Stimulated activated CD8-positive, alpha-beta memory T cell treated with anti-CD3 and anti-CD28 coated beads, Interleukin-15, amount 100 ng/mL, for 1 hour (primary cell): ENCODE measurements at regions not wholly inside any gene's neighbourhood (a gene's known extent, or its start where the extent isn't known, plus 50 kb on each side); places are given as distances from the start of the nearest gene placed in this dataset.

Source experiments
- DNase-seq: peaks from one replicate; pipeline ENCODE4 v3.0.0-alpha.2; 2020; ENCODE audit warnings: low read depth

DNA sequence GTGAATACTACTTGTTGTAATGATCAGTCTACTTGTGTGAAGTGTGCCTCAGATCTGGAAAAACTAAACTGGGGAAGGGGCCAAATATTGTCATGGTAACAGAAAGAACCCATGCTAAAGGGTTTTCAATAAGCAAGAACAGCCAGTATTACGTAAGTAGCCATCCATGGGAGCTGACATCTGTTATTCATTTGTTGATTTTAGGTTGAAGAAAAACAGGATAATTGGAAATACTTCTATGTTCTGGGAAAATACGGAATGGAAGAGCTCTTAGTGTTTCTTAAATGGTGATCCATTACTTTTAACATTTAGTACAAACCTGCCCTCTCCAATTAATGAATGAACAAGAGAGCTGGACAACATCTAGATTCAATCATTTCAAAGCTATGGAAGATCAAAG, 485.8 kb downstream of the NTRK2 start:
- DNase-seq = no peak

- DNase-seq = no peak
Measured at GRCh38 chr9:85151741-85152140, 482.2 kb downstream of the NTRK2 start.

DNA sequence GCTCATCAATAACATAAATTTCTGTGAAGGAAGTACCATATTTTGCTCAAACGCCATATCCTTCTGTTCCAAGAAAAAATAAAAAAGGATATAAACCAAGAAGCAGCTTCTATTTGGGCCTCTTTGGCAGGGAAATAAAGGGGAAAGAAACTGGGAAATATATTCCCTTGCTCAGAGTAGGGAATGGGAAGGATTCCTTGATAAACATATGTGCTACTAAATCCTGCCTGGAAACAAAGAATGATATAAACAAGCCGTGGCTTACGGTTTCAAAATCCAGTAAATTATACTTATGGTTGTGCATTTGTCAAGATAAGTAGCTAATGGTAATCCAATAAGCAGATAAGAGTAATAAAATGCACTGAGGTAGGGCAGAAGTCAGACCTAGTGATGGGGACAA, 481.6 kb downstream of the NTRK2 start:
- DNase-seq = no peak

GRCh38 chr9:85147046-85147640, 477.6 kb downstream of the NTRK2 start:
- no peak for DNase-seq

DNA sequence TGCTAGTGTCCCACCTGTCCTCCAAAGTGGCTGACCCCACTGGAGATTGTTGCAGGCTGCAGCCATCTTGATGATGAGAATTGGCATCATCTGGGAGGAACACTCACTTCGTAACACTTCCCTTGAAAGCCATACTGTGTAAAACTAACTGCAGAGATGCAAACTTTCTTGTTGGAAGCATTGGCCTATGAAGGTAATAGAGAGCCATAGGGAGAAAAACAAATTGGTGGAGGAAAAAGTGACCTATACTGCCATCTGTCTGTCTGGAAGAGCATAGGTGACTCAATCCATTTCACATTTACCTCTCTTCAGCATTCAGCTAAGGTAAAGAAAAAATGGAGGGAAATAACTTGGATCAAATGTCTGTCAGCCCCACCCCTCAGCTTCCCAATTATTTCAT, 473.4 kb downstream of the NTRK2 start:
- DNase-seq = no peak

- DNase-seq = no peak
Measured at GRCh38 chr9:85142496-85142911, 473.0 kb downstream of the NTRK2 start.

DNA sequence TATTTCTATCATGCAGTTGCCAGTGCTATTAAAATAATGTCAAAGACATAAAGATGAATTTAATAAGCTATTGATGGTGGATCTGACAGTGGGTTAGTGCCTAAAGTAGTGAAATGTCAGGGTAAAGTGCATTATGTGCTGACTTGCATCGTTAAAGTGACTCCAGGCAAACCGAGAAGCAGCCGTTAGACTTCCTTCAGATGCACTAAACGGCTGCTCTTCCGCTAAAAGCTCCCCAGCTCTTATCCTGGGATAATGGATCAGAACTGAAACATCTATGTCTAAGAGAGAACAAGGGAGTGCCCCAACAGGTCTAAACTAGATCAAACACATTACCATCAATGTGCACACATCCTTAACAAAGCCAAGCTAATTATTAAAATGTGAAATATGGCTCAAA, 468.2 kb downstream of the NTRK2 start:
- DNase-seq = no peak

DNA sequence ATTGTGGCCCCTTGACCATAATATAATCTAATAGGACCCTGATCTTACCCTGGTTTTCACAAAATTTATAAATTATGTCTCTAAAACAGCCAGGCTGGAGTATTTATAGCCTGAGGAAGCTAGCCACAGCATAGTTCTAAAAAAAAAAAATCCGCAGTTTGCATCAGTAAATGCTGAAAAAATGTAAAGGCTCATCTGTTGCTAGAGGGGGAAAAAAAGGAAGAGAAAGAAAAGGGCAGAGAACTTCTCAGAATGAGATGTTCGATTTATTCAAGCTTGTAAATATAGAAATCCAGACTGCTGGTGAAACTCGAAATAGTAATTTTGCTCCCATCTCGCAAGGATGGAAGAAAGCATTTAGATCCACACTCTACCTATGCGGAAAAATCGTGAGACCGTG, 467.5 kb downstream of the NTRK2 start:
- DNase-seq = no peak

- DNase-seq = no peak
Measured at GRCh38 chr9:85136507-85136906, 467.0 kb downstream of the NTRK2 start.

GRCh38 chr9:85130764-85131163, 461.2 kb downstream of the NTRK2 start:
- DNase-seq = no peak

DNA sequence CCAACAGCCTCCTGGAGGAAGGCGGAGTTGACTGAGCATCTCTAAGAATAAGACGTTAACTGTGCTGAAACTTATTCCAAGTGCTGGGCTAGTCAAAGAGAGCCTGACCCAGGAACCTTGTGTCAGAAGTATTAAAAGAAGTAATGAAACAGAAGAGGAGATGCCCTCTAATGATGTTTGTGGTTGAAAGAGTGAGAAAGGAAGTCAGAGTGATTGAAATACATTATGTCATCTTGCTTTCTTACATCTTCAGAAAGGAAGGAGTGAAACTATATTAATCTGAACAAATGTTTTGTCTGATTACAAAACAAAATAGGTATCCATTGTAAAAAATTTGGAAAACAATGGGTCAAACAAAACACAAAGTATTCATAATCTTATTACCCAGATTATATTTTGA, 460.7 kb downstream of the NTRK2 start:
- DNase-seq = no peak

DNA sequence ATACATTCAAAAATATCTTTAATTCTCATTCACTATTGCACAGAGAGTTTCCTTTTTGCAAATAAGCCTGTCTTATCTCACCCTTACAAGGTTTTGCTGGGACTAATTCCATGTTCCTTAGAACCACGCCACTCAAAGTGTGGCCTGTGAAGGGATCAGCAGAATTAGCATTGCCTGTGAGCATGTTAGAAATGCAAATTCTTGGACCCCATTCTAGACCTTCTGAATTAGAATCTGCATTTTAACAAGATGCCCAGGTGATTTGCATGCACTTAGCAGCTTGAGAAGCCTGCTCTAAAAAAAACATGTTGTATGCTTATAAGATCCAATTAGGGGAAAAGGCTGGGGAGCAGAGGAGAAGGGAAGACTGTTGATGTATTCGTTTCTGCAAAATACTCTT, 460.0 kb downstream of the NTRK2 start:
- DNase-seq = no peak

DNA sequence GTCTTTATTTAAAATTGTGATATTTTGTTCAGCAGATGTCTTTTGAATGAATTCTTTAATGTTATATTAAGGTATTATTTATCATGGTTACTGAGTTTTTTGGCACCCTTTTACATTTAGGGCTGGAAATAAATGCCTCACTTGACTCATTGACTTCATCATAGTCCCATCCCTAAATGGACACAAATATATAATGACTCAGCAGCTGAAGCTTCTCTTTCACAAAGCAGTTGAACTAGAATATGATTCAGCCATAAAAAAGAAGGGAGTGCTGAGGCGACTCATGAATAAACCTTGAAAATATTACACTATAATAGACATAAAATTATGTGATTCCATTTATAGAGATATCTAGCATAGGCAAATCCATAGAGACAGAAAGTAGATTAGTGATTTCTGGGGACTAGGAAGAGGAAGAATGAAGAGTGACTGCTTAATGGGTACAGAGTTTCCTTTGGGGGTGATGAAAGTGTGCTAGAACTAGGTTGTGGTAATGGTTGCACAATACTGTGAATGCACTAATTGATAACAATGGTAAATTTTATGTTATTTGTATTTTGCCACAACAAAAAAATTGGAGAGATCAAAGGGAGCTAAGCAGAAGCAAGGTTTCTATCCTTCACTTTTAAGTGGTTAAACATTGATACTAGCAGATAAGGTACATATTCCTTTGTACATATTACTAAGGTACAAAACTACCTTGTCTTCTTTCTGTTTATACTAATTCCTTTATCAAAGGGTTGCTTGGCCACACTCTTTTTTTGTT, 449.6 kb downstream of the NTRK2 start:
- no peak for DNase-seq

DNA sequence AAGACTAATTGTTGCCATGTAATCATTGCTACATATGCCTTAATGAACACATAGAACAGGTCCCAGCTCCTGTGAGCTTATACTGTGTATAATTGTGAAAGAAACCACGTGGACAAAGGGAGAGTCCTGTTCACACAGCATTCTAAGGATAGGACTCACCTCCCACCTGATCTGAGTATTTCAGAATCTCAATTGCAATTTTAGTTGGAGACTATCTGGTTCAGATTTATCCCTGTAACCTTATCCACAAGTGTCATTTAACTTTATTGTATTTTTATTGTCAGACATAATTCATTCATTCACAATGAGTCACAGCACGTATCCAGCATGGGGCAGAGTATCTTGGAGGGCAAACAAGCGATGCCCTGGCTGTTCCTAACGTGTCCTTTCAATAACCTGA, 448.3 kb downstream of the NTRK2 start:
- DNase-seq = no peak

GRCh38 chr9:85115473-85115872, 445.9 kb downstream of the NTRK2 start:
- DNase-seq = no peak

DNA sequence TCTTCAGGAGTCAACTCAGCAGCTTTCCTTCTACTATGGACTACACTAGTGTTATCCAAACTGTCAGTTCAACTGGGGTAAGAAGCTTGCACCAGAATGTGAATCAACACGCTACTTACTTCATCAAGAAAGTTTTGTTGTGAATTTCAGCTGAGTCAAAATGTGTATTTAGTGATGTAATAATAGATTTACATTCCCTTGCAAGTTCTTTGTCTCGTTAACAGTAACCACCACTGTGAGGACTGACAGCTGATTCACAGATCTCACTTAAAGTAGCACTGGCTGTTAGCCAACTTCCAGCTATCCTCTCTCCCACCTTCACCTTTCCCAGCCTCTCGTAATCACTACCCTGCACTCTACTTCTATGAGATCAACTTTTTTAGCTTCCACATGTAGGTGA, 445.3 kb downstream of the NTRK2 start:
- no peak for DNase-seq

DNA sequence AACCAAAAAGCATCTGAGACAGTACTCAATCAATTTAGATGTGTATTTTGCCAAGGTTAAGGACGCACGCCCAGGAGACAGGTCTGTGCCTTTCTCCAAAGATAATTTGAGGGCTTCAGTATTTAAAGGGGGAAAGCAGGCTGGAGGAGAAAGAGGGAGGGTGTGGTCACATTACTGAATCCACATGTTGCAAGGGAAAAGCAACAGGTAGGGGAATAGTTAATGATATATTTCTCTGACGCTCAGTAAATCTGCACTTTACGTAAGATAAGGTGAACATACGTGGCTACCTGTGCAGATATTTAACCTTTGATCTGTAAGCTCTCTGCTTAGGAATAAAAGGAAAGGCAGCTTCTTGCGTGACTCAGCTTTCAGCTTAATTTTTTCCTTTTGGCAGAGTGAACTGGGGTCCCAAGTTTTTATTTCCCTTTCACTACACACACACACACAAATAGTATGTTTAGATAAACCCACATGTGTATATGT, 443.4 kb downstream of the NTRK2 start:
- no peak for DNase-seq

DNA sequence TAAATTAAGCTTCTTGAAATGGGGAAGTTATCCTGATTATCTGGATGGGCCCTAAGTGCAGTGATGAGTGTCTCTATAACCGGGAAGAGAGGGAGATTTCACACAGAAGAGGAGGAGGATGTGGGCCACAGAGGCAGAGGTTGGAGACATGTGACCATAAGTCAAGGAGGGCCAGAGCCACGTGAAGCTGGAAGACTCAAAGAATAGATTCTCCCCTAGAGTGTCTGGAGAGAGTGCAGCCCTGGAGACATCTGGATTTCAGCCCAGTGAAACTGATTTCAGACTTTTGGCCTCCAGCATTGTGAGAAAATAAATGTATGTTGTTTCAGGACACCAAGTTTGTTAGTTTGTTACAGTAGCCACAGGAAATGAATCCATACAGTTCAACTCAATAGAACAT, 442.9 kb downstream of the NTRK2 start:
- DNase-seq = no peak

DNA sequence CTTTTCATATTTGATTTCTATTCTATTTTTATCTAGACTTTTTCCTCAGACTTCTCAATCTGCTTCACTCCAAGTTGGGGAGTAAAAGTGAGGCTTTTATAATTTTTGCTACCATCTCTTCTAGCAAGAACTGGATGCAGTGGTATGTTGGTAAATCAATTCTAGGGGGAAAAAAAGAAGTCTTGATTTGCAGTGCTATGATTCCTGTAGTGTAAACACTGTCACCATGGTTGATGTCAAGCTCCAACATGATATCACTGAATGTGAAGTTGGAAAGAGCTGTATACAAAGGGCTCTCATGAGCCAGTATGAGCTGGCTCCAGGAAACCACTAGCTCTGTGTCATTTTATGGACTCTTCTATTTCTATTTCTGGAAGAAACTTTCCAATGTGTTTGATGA, 439.2 kb downstream of the NTRK2 start:
- DNase-seq = no peak

DNA sequence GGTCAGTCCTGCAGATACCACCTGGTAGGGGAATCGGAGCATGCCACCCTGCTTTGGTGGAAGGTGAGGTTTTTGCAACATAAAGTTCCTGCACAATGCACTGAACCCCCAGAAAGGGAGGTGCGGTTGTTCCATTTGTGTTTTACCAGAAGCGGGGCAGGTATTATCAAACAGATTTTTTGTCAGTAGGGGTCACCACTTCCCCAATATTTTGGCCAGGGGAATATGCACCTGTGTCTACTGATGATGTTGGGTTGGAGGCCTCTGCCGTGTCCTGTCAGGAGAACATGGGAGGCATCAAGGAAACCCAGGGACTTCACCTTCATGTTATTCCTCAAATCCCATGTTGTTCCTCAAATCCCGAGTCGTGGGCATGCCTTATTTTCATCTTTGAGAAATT, 438.7 kb downstream of the NTRK2 start:
- no peak for DNase-seq

DNA sequence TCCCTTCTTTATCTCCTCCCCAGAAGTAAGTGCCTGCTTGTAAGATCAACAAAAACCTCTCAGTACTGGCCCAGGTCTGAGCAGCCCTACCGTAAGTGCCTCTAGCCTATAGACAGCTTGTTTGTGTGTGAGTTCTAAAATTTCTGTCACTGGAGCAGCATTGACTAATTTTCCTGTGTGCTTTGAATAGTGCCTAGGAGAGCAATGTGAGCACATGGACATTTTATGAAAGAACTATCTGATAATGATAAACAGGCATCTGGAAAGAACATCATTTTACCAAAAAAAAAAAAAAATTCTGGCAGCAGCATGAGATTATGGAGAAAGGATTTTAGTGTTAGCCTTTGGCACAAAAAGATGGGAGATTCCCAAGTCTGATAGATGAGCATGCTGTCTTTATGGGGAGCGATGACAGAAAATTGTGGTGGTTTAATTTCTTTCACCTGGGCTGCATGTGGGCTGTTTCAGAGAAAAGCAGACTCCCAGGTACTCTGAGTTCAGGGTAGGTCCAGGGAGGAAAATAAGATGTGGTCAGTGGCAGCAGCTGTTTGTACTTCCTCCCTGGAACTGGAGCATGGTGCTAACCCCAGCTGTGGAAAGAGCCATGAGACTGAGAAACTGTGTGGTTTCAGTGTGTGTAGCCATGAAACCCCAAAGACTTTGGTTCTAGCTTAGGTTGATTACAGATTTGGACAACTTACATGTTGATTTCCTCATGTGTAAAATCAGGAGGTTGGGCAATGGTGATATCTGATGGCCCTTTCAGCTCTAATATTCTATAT, 419.9 kb downstream of the NTRK2 start:
- DNase-seq = no peak

- DNase-seq = no peak
Measured at GRCh38 chr9:85081963-85082362, 412.4 kb downstream of the NTRK2 start.

DNA sequence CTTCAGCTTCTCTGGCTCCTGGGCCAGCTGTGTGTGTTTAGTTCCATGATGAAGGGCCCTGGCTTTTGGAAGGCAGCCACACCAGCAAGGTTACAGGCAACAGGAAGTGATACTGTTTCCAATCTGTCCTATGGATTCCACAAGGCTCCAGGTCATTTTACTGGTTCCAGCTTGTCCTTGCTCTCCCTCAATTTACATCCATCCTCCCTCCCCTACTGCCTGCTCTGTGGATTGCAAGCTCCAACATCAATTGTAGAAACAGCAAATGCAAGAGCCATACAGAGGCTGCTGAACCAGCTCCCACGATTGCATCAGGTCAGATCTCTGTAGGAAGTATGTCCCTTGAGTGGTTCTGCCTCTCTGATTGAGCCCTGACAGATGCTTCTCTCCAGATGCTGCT, 409.8 kb downstream of the NTRK2 start:
- DNase-seq = no peak
